ENCODE measurements at regions not wholly inside any gene's neighbourhood (a gene's known extent, or its start where the extent isn't known, plus 50 kb on each side); places are given as distances from the start of the nearest gene placed in this dataset.

GRCh38 chr10:36624551-36625100, 500.8 kb upstream of the ANKRD30A start:
- no peak for TF ChIP-seq CTCF (IDR thresholded peaks at IDR 0.05)
- no peak for TF ChIP-seq POLR2A (IDR thresholded peaks at IDR 0.05)
- no peak for TF ChIP-seq EP300 (IDR thresholded peaks at IDR 0.05)
